ENCODE measurements at regions not wholly inside any gene's neighbourhood (a gene's known extent, or its start where the extent isn't known, plus 50 kb on each side); places are given as distances from the start of the nearest gene placed in this dataset.

GRCh38 chr6:92052513-92052912 is 1366.8 kb downstream of the EPHA7 start:
- Histone ChIP-seq H3K27me3 (ENCODE audit: control insufficient read depth, insufficient read depth, low read length) (no peaks in the 10 kb centered on the region), H3K4me3 (ENCODE audit: insufficient read depth, low read depth, low read length) (no peak overlapping the region), H3K36me3 (replicated peaks; ENCODE audit: control insufficient read depth, insufficient read depth, low read length) (no peaks in the 10 kb centered on the region)
- no peak for DNase-seq

- no peak for DNase-seq
- Histone ChIP-seq H3K4me3 (ENCODE audit: insufficient read depth, low read depth, low read length) (no peak overlapping the region), H3K27me3 (ENCODE audit: control insufficient read depth, insufficient read depth, low read length) (no peaks in the 10 kb centered on the region), H3K36me3 (replicated peaks; ENCODE audit: control insufficient read depth, insufficient read depth, low read length) (no peaks in the 10 kb centered on the region)
These were observed 1369.1 kb downstream of the EPHA7 start for GRCh38 chr6:92050216-92050615.

GRCh38 chr6:92047860-92048259 is 1371.5 kb downstream of the EPHA7 start:
- Histone ChIP-seq H3K27me3 (ENCODE audit: control insufficient read depth, insufficient read depth, low read length) (no peaks in the 10 kb centered on the region), H3K36me3 (replicated peaks; ENCODE audit: control insufficient read depth, insufficient read depth, low read length) (no peaks in the 10 kb centered on the region), H3K4me3 (ENCODE audit: insufficient read depth, low read depth, low read length) (no peak overlapping the region)
- DNase-seq = no peak

- H3K27me3 ChIP-seq (ENCODE audit: control insufficient read depth, insufficient read depth, low read length) = no peaks in the 10 kb centered on the region
- no peak overlapping the region for H3K4me3 ChIP-seq (ENCODE audit: insufficient read depth, low read depth, low read length)
- no peaks in the 10 kb centered on the region for H3K36me3 ChIP-seq (replicated peaks; ENCODE audit: control insufficient read depth, insufficient read depth, low read length)
- no peak for DNase-seq
These were observed 1372.1 kb downstream of the EPHA7 start for GRCh38 chr6:92047152-92047850.

- Histone ChIP-seq H3K27me3 (ENCODE audit: control insufficient read depth, insufficient read depth, low read length) (no peaks in the 10 kb centered on the region), H3K4me3 (ENCODE audit: insufficient read depth, low read depth, low read length) (no peak overlapping the region), H3K36me3 (replicated peaks; ENCODE audit: control insufficient read depth, insufficient read depth, low read length) (no peaks in the 10 kb centered on the region)
- no peak for DNase-seq
These were observed 1375.0 kb downstream of the EPHA7 start for GRCh38 chr6:92044312-92044711.

GRCh38 chr6:92043777-92044176 is 1375.6 kb downstream of the EPHA7 start:
- Histone ChIP-seq H3K36me3 (replicated peaks; ENCODE audit: control insufficient read depth, insufficient read depth, low read length) (no peaks in the 10 kb centered on the region), H3K27me3 (ENCODE audit: control insufficient read depth, insufficient read depth, low read length) (no peaks in the 10 kb centered on the region), H3K4me3 (ENCODE audit: insufficient read depth, low read depth, low read length) (no peak overlapping the region)
- no peak for DNase-seq

GRCh38 chr6:92026878-92027277 is 1392.5 kb downstream of the EPHA7 start:
- Histone ChIP-seq H3K27me3 (ENCODE audit: control insufficient read depth, insufficient read depth, low read length) (no peaks in the 10 kb centered on the region), H3K36me3 (replicated peaks; ENCODE audit: control insufficient read depth, insufficient read depth, low read length) (no peaks in the 10 kb centered on the region), H3K4me3 (ENCODE audit: insufficient read depth, low read depth, low read length) (no peak overlapping the region)
- no peak for DNase-seq

- no peak overlapping the region for H3K4me3 ChIP-seq (ENCODE audit: insufficient read depth, low read depth, low read length)
- no peaks in the 10 kb centered on the region for H3K27me3 ChIP-seq (ENCODE audit: control insufficient read depth, insufficient read depth, low read length)
- H3K36me3 ChIP-seq (replicated peaks; ENCODE audit: control insufficient read depth, insufficient read depth, low read length) = no peaks in the 10 kb centered on the region
- DNase-seq = no peak
These were observed 1394.5 kb downstream of the EPHA7 start for GRCh38 chr6:92024881-92025280.

GRCh38 chr6:92024110-92024509 is 1395.2 kb downstream of the EPHA7 start:
- Histone ChIP-seq H3K4me3 (ENCODE audit: insufficient read depth, low read depth, low read length) (no peak overlapping the region), H3K27me3 (ENCODE audit: control insufficient read depth, insufficient read depth, low read length) (no peaks in the 10 kb centered on the region), H3K36me3 (replicated peaks; ENCODE audit: control insufficient read depth, insufficient read depth, low read length) (no peaks in the 10 kb centered on the region)
- no peak for DNase-seq

- no peak for DNase-seq
- no peaks in the 10 kb centered on the region for H3K27me3 ChIP-seq (ENCODE audit: control insufficient read depth, insufficient read depth, low read length)
- no peaks in the 10 kb centered on the region for H3K36me3 ChIP-seq (replicated peaks; ENCODE audit: control insufficient read depth, insufficient read depth, low read length)
- no peak overlapping the region for H3K4me3 ChIP-seq (ENCODE audit: insufficient read depth, low read depth, low read length)
These were observed 1395.9 kb downstream of the EPHA7 start for GRCh38 chr6:92023410-92023966.

GRCh38 chr6:92011681-92012245 is 1407.6 kb downstream of the EPHA7 start:
- no peak for DNase-seq
- Histone ChIP-seq H3K4me3 (ENCODE audit: insufficient read depth, low read depth, low read length) (no peak overlapping the region), H3K27me3 (ENCODE audit: control insufficient read depth, insufficient read depth, low read length) (no peaks in the 10 kb centered on the region), H3K36me3 (replicated peaks; ENCODE audit: control insufficient read depth, insufficient read depth, low read length) (no peaks in the 10 kb centered on the region)

- Histone ChIP-seq H3K4me3 (ENCODE audit: insufficient read depth, low read depth, low read length) (no peak overlapping the region), H3K36me3 (replicated peaks; ENCODE audit: control insufficient read depth, insufficient read depth, low read length) (no peaks in the 10 kb centered on the region), H3K27me3 (ENCODE audit: control insufficient read depth, insufficient read depth, low read length) (no peaks in the 10 kb centered on the region)
- DNase-seq = no peak
These were observed 1410.4 kb downstream of the EPHA7 start for GRCh38 chr6:92008757-92009502.

- Histone ChIP-seq H3K27me3 (ENCODE audit: control insufficient read depth, insufficient read depth, low read length) (no peaks in the 10 kb centered on the region), H3K4me3 (ENCODE audit: insufficient read depth, low read depth, low read length) (no peak overlapping the region), H3K36me3 (replicated peaks; ENCODE audit: control insufficient read depth, insufficient read depth, low read length) (no peaks in the 10 kb centered on the region)
- no peak for DNase-seq
These were observed 1413.2 kb upstream of the MAP3K7 start for GRCh38 chr6:92000112-92000511.

- no peak for DNase-seq
- Histone ChIP-seq H3K36me3 (replicated peaks; ENCODE audit: control insufficient read depth, insufficient read depth, low read length) (no peaks in the 10 kb centered on the region), H3K4me3 (ENCODE audit: insufficient read depth, low read depth, low read length) (no peak overlapping the region), H3K27me3 (ENCODE audit: control insufficient read depth, insufficient read depth, low read length) (no peaks in the 10 kb centered on the region)
These were observed 1407.9 kb upstream of the MAP3K7 start for GRCh38 chr6:91994787-91995186.

- no peaks in the 10 kb centered on the region for H3K36me3 ChIP-seq (replicated peaks; ENCODE audit: control insufficient read depth, insufficient read depth, low read length)
- H3K4me3 ChIP-seq (ENCODE audit: insufficient read depth, low read depth, low read length) = no peak overlapping the region
- no peaks in the 10 kb centered on the region for H3K27me3 ChIP-seq (ENCODE audit: control insufficient read depth, insufficient read depth, low read length)
- DNase-seq = no peak
These were observed 1395.7 kb upstream of the MAP3K7 start for GRCh38 chr6:91982559-91982958.
